ENCODE measurements at regions not wholly inside any gene's neighbourhood (a gene's known extent, or its start where the extent isn't known, plus 50 kb on each side); places are given as distances from the start of the nearest gene placed in this dataset.

DNA sequence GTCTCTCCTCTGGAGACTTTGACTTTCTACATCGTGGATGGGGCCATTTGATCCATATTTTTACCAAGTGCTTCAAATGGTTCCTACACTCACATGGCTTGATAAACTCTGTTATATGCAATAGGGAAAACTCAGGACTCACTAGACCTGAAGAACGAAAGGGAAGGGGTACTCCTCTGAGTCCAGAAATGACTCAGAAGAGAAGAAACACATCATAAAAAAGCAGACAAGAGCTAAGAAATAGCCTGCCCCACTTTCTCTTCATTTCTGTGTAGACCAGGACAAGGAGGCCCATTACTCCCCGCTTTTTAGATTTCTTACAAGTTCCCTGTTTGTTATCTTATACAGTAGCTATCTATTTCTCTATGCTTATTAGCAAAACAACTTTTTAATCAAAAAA lies 369.8 kb upstream of the ARID1B start:
- Histone ChIP-seq H3K9ac (no peak overlapping the region), H3K4me1 (no peaks in the 10 kb centered on the region), H3K9me3 (ENCODE audit: control insufficient read depth, low read length) (no peaks in the 10 kb centered on the region), H2AFZ (no peak overlapping the region), H3K27me3 (ENCODE audit: control insufficient read depth, insufficient read depth, low read length) (no peaks in the 10 kb centered on the region), H3K4me3 (ENCODE audit: low read depth, low read length) (no peak overlapping the region), H3K79me2 (no peaks in the 10 kb centered on the region), H3K4me2 (ENCODE audit: low read length) (no peak overlapping the region), H3K36me3 (ENCODE audit: control insufficient read depth, insufficient read depth, low read length) (no peaks in the 10 kb centered on the region), H3K27ac (no peak overlapping the region)
- TF ChIP-seq, protein P1, sequence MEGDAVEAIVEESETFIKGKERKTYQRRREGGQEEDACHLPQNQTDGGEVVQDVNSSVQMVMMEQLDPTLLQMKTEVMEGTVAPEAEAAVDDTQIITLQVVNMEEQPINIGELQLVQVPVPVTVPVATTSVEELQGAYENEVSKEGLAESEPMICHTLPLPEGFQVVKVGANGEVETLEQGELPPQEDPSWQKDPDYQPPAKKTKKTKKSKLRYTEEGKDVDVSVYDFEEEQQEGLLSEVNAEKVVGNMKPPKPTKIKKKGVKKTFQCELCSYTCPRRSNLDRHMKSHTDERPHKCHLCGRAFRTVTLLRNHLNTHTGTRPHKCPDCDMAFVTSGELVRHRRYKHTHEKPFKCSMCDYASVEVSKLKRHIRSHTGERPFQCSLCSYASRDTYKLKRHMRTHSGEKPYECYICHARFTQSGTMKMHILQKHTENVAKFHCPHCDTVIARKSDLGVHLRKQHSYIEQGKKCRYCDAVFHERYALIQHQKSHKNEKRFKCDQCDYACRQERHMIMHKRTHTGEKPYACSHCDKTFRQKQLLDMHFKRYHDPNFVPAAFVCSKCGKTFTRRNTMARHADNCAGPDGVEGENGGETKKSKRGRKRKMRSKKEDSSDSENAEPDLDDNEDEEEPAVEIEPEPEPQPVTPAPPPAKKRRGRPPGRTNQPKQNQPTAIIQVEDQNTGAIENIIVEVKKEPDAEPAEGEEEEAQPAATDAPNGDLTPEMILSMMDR (IDR thresholded peaks at IDR 0.05), result no peak

DNA sequence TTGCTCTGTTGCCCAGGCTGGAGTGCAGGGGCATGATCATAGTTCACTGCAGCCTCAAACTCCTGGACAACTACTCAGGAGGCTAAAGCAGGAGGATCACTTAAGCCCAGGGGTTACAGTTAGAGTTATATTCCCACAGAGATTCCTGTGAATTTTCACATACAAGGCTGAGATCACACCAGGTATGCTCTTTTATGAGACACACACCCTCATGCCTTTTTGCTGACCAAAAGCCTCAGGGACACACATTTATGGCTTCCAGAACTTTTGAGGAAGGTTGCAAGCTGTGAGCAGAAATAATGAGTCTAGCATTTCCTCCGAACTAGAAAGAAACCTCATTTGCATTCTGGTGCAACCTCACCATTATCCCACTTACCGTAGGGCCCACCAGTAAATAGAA lies 370.5 kb upstream of the ARID1B start:
- no peak overlapping the region for H3K9ac ChIP-seq
- H3K9me3 ChIP-seq (ENCODE audit: control insufficient read depth, low read length), result no peaks in the 10 kb centered on the region
- no peak overlapping the region for H3K4me2 ChIP-seq (ENCODE audit: low read length)
- TF ChIP-seq, protein P1 (IDR thresholded peaks at IDR 0.05), result no peak
- no peaks in the 10 kb centered on the region for H3K79me2 ChIP-seq
- no peak overlapping the region for H3K4me3 ChIP-seq (ENCODE audit: low read depth, low read length)
- H3K4me1 ChIP-seq, result no peaks in the 10 kb centered on the region
- no peaks in the 10 kb centered on the region for H3K36me3 ChIP-seq (ENCODE audit: control insufficient read depth, insufficient read depth, low read length)
- no peak overlapping the region for H2AFZ ChIP-seq
- H3K27ac ChIP-seq, result no peak overlapping the region
- no peaks in the 10 kb centered on the region for H3K27me3 ChIP-seq (ENCODE audit: control insufficient read depth, insufficient read depth, low read length)

GRCh38 chr6:156406099-156406498 lies 371.1 kb upstream of the ARID1B start:
- no peak overlapping the region for H3K4me3 ChIP-seq (ENCODE audit: low read depth, low read length)
- H2AFZ ChIP-seq, result no peak overlapping the region

DNA sequence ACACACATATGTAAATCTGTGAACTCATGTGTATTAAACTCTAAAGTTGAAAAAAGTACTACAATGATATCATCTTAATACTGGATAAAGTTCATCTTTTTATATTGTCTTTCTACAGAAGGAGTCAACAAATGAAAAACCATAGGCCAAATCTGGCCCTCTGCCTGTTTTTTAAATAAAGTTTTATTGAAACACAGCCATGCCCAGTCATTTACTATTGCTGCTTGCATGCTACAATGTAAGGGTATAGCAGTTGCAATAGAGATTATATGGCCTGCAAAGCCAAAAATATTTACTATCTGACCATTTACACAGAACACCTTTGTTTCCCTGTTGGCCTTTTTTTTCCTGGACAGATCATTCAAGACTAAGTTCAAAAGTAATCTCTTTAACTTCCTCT lies 374.6 kb upstream of the ARID1B start:
- Histone ChIP-seq H3K36me3 (ENCODE audit: control insufficient read depth, insufficient read depth, low read length) (no peaks in the 10 kb centered on the region), H3K27ac (no peak overlapping the region), H3K79me2 (no peaks in the 10 kb centered on the region), H3K4me1 (no peaks in the 10 kb centered on the region), H3K4me3 (ENCODE audit: low read depth, low read length) (no peak overlapping the region), H3K27me3 (ENCODE audit: control insufficient read depth, insufficient read depth, low read length) (no peaks in the 10 kb centered on the region), H3K9ac (no peak overlapping the region), H2AFZ (no peak overlapping the region), H3K9me3 (ENCODE audit: control insufficient read depth, low read length) (no peaks in the 10 kb centered on the region), H3K4me2 (ENCODE audit: low read length) (no peak overlapping the region)
- TF ChIP-seq, protein P1 (IDR thresholded peaks at IDR 0.05), result no peak

More at GRCh38 chr6:156406099-156406498, 371.1 kb upstream of the ARID1B start:
- H3K36me3 ChIP-seq (ENCODE audit: control insufficient read depth, insufficient read depth, low read length), result no peaks in the 10 kb centered on the region
- no peak overlapping the region for H3K9ac ChIP-seq
- H3K4me2 ChIP-seq (ENCODE audit: low read length), result no peak overlapping the region
- H3K27me3 ChIP-seq (ENCODE audit: control insufficient read depth, insufficient read depth, low read length), result no peaks in the 10 kb centered on the region
- H3K9me3 ChIP-seq (ENCODE audit: control insufficient read depth, low read length), result no peaks in the 10 kb centered on the region
- no peak overlapping the region for H3K27ac ChIP-seq
- no peaks in the 10 kb centered on the region for H3K4me1 ChIP-seq
- TF ChIP-seq, protein P1 (IDR thresholded peaks at IDR 0.05), result no peak
- no peaks in the 10 kb centered on the region for H3K79me2 ChIP-seq

GRCh38 chr6:156402227-156402626 lies 375.0 kb upstream of the ARID1B start:
- no peaks in the 10 kb centered on the region for H3K27me3 ChIP-seq (ENCODE audit: control insufficient read depth, insufficient read depth, low read length)
- no peak overlapping the region for H3K4me3 ChIP-seq (ENCODE audit: low read depth, low read length)
- no peak overlapping the region for H3K27ac ChIP-seq
- no peaks in the 10 kb centered on the region for H3K36me3 ChIP-seq (ENCODE audit: control insufficient read depth, insufficient read depth, low read length)
- no peaks in the 10 kb centered on the region for H3K4me1 ChIP-seq
- H3K9me3 ChIP-seq (ENCODE audit: control insufficient read depth, low read length), result no peaks in the 10 kb centered on the region
- no peak overlapping the region for H3K9ac ChIP-seq
- no peak overlapping the region for H3K4me2 ChIP-seq (ENCODE audit: low read length)
- TF ChIP-seq, protein P1 (IDR thresholded peaks at IDR 0.05), result no peak
- no peak overlapping the region for H2AFZ ChIP-seq
- no peaks in the 10 kb centered on the region for H3K79me2 ChIP-seq
